Endothelial cell of hepatic sinusoid (primary cell): ENCODE measurements at regions not wholly inside any gene's neighbourhood (a gene's known extent, or its start where the extent isn't known, plus 50 kb on each side); places are given as distances from the start of the nearest gene placed in this dataset.
"Not testable (repeated sequence)": the region's sequence is repeated elsewhere in the genome, so short reads cannot be mapped to it uniquely, and the experiment has no call there.

ENCODE experiments used
- in situ Hi-C: cut with HindIII; loops from 2 replicates; pipeline ENCODE4 v1.10.0; 2017; ENCODE audit warnings: low sequenced_read_pairs

DNA sequence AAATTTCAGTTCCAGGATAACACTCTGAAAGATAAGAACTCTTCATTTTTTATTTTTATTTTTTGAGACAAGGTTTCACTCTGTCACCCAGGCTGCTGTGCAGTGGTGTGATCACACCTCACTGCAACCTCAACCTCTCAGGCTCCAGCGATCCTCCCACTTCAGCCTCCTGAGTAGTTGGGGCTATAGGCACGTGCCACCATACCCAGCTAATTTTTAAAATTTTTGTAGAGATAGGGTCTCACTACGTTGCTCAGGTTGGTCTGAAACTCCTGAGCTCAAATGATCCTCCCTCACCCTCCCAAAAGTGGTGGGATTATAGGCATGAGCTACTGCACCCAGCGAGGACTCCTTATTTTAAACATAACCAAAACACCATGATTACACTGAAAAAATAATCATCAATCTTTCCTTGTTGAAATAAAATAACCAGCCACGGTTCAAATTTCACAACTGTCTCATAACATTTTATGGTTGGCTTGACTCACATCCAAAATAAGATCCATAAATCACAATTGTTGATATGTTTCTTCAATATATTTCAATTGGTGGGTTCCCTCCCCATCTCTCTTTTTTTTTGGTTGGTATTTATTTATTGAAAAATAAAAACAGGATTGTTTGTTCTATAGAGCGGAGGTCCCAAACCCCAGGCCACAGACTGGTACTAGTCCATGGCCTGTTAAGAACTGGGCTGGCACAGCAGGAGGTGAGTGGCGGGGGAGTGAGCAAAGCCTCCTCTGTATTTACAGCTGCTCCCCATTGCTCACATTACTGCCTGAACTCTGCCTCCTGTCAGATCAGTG, 60.1 kb upstream of the FAM171A1 start:
- in situ Hi-C loops = loop anchor here (25.0 kb wide), 1 partner anchor 281 kb away; the partner anchor contains the start of gene ITGA8

GRCh38 chr10:15428681-15429080, 57.6 kb upstream of the FAM171A1 start:
- in situ Hi-C loops = loop anchor here (25.0 kb wide), 1 partner anchor 284 kb away; the partner anchor contains the start of gene ITGA8

- in situ Hi-C loops = loop anchor here (25.0 kb wide), 1 partner anchor 284 kb away; the partner anchor contains the start of gene ITGA8
These were observed 56.8 kb upstream of the FAM171A1 start for GRCh38 chr10:15427843-15428414.

- in situ Hi-C loops = loop anchor here (25.0 kb wide), 1 partner anchor 286 kb away; the partner anchor contains the start of gene ITGA8
These were observed 55.5 kb upstream of the FAM171A1 start for GRCh38 chr10:15426558-15426957.

GRCh38 chr10:15426115-15426514, 55.0 kb upstream of the FAM171A1 start:
- in situ Hi-C loops = loop anchor here (25.0 kb wide), 1 partner anchor 286 kb away; the partner anchor contains the start of gene ITGA8

DNA sequence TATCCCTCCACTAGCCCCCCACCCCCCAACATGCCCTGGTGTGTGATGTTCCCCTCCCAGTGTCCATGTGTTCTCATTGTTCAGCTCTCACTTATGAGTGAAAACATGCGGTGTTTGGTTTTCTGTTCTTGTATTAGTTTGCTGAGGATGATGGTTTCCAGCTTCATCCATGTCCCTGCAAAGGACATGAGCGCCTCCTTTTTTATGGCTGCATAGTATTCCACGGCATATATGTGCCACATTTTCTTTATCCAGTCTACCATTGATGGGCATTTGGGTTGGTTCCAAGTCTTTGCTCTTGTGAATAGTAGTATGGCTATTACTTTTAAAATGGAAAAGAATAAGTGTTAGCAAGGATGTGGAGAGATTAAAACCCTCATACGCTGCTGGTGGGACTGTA, 50.8 kb upstream of the FAM171A1 start:
- in situ Hi-C loops = not testable (repeated sequence)
